Lower leg skin (tissue), 3 donors: ENCODE measurements at regions not wholly inside any gene's neighbourhood (a gene's known extent, or its start where the extent isn't known, plus 50 kb on each side); places are given as distances from the start of the nearest gene placed in this dataset.

Source experiments
- CTCF ChIP-seq, 3 donors: fragments of 450-650 bp; IDR thresholded peaks; one replicate each; pipeline ENCODE4 v1.5.1; 2016; ENCODE audit warnings: antibody characterized with exemption in 3 of 3, mild to moderate bottlenecking in 3 of 3, moderate library complexity in 2 of 3
- POLR2A ChIP-seq, 2 donors: fragments of 450-650 bp; IDR thresholded peaks; one replicate each; pipeline ENCODE4 v1.6.1; 2016 to 2017; ENCODE audit warnings: antibody characterized with exemption in 2 of 2, mild to moderate bottlenecking in 1 of 2, moderate library complexity in 1 of 2

- no peak for TF ChIP-seq POLR2A (IDR thresholded peaks at IDR 0.05)
- TF ChIP-seq CTCF (IDR thresholded peaks at IDR 0.05): no peak
Observed at GRCh38 chr3:22228705-22229104, 477.7 kb upstream of the ZNF385D start.
